ENCODE measurements at regions not wholly inside any gene's neighbourhood (a gene's known extent, or its start where the extent isn't known, plus 50 kb on each side); places are given as distances from the start of the nearest gene placed in this dataset.

GRCh38 chr11:24324211-24324610 is 172.6 kb upstream of the LUZP2 start:
- no peaks in the 10 kb centered on the region for H3K9me3 ChIP-seq (ENCODE audit: control insufficient read depth in 2 of 2, insufficient read depth in 1 of 2, low read length in 1 of 2)
- H3K27ac ChIP-seq (ENCODE audit: low read depth in 1 of 2, low read length in 1 of 2) = no peak overlapping the region
- no peak overlapping the region for H3K4me3 ChIP-seq (ENCODE audit: low read length in 2 of 2)
- H3K4me1 ChIP-seq (ENCODE audit: control insufficient read depth in 2 of 2, insufficient read depth in 2 of 2, low read length in 2 of 2) = no peaks in the 10 kb centered on the region
- no peaks in the 10 kb centered on the region for H3K36me3 ChIP-seq (ENCODE audit: control insufficient read depth in 2 of 2, insufficient read depth in 2 of 2, low read length in 1 of 2)
- H3K27me3 ChIP-seq (ENCODE audit: control insufficient read depth in 2 of 2, insufficient read depth in 1 of 2, low read length in 1 of 2) = no peaks in the 10 kb centered on the region
- DNase-seq (ENCODE audit: low read depth in 6 of 9, low spot score in 9 of 9) = no peak

DNA sequence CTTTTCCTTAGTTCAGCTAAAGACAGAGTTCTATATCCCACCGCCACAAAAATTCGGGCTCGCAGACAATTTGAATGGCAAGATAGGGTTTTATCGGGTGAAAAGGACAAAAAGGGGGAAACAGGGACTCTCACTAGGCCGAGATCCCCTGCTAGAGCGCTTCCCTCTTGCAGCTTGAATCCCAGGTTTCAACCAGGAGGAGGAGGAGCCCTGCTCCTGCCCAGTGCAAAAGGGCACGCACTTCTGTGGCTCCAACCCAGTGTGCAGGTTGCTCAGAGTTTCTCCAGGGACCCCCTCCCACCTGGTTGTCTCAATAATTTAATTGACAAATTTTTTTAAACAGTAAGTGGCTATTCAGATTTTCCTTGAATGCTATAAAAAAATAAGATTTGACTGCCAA is 152.6 kb upstream of the LUZP2 start:
- no peaks in the 10 kb centered on the region for H3K27me3 ChIP-seq (ENCODE audit: control insufficient read depth in 2 of 2, insufficient read depth in 1 of 2, low read length in 1 of 2)
- H3K4me1 ChIP-seq (ENCODE audit: control insufficient read depth in 2 of 2, insufficient read depth in 2 of 2, low read length in 2 of 2) = no peaks in the 10 kb centered on the region
- H3K27ac ChIP-seq (ENCODE audit: low read depth in 1 of 2, low read length in 1 of 2) = no peak overlapping the region
- no peak overlapping the region for H3K4me3 ChIP-seq (ENCODE audit: low read length in 2 of 2)
- no peaks in the 10 kb centered on the region for H3K36me3 ChIP-seq (ENCODE audit: control insufficient read depth in 2 of 2, insufficient read depth in 2 of 2, low read length in 1 of 2)
- no peak for DNase-seq (ENCODE audit: low read depth in 6 of 9, low spot score in 9 of 9)
- 79% methylated on average over 7 of the region's 7 CpGs for WGBS
- no peaks in the 10 kb centered on the region for H3K9me3 ChIP-seq (ENCODE audit: control insufficient read depth in 2 of 2, insufficient read depth in 1 of 2, low read length in 1 of 2)

- no peaks in the 10 kb centered on the region for H3K9me3 ChIP-seq (ENCODE audit: control insufficient read depth in 2 of 2, insufficient read depth in 1 of 2, low read length in 1 of 2)
- H3K36me3 ChIP-seq (ENCODE audit: control insufficient read depth in 2 of 2, insufficient read depth in 2 of 2, low read length in 1 of 2) = no peaks in the 10 kb centered on the region
- no peaks in the 10 kb centered on the region for H3K27me3 ChIP-seq (ENCODE audit: control insufficient read depth in 2 of 2, insufficient read depth in 1 of 2, low read length in 1 of 2)
- H3K4me1 ChIP-seq (ENCODE audit: control insufficient read depth in 2 of 2, insufficient read depth in 2 of 2, low read length in 2 of 2) = no peaks in the 10 kb centered on the region
- no peak for DNase-seq (ENCODE audit: low read depth in 6 of 9, low spot score in 9 of 9)
- no peak overlapping the region for H3K4me3 ChIP-seq (ENCODE audit: low read length in 2 of 2)
- H3K27ac ChIP-seq (ENCODE audit: low read depth in 1 of 2, low read length in 1 of 2) = no peak overlapping the region
Measured at GRCh38 chr11:24348908-24349307, 147.9 kb upstream of the LUZP2 start.

DNA sequence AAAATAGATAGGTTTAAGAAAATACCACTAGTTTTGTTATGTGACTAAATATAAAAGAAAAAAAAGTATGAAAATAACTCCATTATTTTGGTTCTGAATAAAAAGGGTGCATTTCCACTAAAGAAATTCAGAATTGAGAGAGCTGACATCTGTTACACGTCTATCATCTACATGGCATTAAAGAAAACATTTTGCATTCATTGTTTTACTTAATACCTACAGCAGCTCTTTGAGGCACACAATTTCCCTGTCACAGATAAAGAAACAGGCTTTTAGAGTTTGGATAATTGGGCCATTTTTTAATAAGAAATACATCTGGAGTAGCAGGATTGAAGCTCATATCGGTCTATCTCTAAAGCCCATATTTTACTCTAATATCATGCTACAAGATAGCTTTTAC is 145.7 kb upstream of the LUZP2 start:
- H3K27me3 ChIP-seq (ENCODE audit: control insufficient read depth in 2 of 2, insufficient read depth in 1 of 2, low read length in 1 of 2) = no peaks in the 10 kb centered on the region
- 94% methylated on average over 2 of the region's 2 CpGs for WGBS
- peaks cover 0 to 3% of the 10 kb centered on the region in 2 donors for H3K9me3 ChIP-seq (ENCODE audit: control insufficient read depth in 2 of 2, insufficient read depth in 1 of 2, low read length in 1 of 2)
- no peaks in the 10 kb centered on the region for H3K36me3 ChIP-seq (ENCODE audit: control insufficient read depth in 2 of 2, insufficient read depth in 2 of 2, low read length in 1 of 2)
- H3K27ac ChIP-seq (ENCODE audit: low read depth in 1 of 2, low read length in 1 of 2) = no peak overlapping the region
- H3K4me3 ChIP-seq (ENCODE audit: low read length in 2 of 2) = no peak overlapping the region
- DNase-seq (ENCODE audit: low read depth in 6 of 9, low spot score in 9 of 9) = no peak
- H3K4me1 ChIP-seq (ENCODE audit: control insufficient read depth in 2 of 2, insufficient read depth in 2 of 2, low read length in 2 of 2) = no peaks in the 10 kb centered on the region

DNA sequence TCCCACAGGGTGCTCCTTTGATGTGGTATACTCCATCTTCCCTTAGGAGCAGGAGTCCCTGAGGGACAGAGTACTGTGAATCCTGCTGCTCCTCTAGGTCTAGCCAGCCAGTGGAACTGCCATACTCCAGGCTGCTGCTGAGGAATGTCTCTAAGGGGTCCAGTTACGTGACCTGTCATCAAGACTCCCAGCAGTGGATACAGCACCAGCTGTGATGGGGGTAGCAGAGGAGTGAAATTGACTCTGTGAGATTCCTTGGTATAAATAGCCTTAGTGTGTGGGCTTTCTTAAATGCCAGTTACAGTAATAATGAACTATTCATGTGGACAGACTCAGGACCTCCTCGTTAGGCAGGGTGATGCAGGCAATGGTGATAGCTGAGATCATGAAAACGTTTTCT is 140.4 kb upstream of the LUZP2 start:
- no peaks in the 10 kb centered on the region for H3K4me1 ChIP-seq (ENCODE audit: control insufficient read depth in 2 of 2, insufficient read depth in 2 of 2, low read length in 2 of 2)
- no peak for DNase-seq (ENCODE audit: low read depth in 6 of 9, low spot score in 9 of 9)
- peaks cover 0 to 3% of the 10 kb centered on the region in 2 donors for H3K9me3 ChIP-seq (ENCODE audit: control insufficient read depth in 2 of 2, insufficient read depth in 1 of 2, low read length in 1 of 2)
- WGBS = 85% methylated on average over 3 of the region's 3 CpGs
- H3K27me3 ChIP-seq (ENCODE audit: control insufficient read depth in 2 of 2, insufficient read depth in 1 of 2, low read length in 1 of 2) = no peaks in the 10 kb centered on the region
- no peak overlapping the region for H3K27ac ChIP-seq (ENCODE audit: low read depth in 1 of 2, low read length in 1 of 2)
- H3K36me3 ChIP-seq (ENCODE audit: control insufficient read depth in 2 of 2, insufficient read depth in 2 of 2, low read length in 1 of 2) = no peaks in the 10 kb centered on the region
- no peak overlapping the region for H3K4me3 ChIP-seq (ENCODE audit: low read length in 2 of 2)

- WGBS = 15% methylated on average over 8 of the region's 8 CpGs
- Histone ChIP-seq H3K27ac (ENCODE audit: low read depth in 1 of 2, low read length in 1 of 2) (no peak overlapping the region), H3K9me3 (ENCODE audit: control insufficient read depth in 2 of 2, insufficient read depth in 1 of 2, low read length in 1 of 2) (peaks cover 0 to 3% of the 10 kb centered on the region in 2 donors), H3K36me3 (ENCODE audit: control insufficient read depth in 2 of 2, insufficient read depth in 2 of 2, low read length in 1 of 2) (no peaks in the 10 kb centered on the region), H3K4me3 (ENCODE audit: low read length in 2 of 2) (no peak overlapping the region), H3K27me3 (ENCODE audit: control insufficient read depth in 2 of 2, insufficient read depth in 1 of 2, low read length in 1 of 2) (no peaks in the 10 kb centered on the region), H3K4me1 (ENCODE audit: control insufficient read depth in 2 of 2, insufficient read depth in 2 of 2, low read length in 2 of 2) (no peaks in the 10 kb centered on the region)
- DNase-seq (ENCODE audit: low read depth in 6 of 9, low spot score in 9 of 9) = no peak
Measured at GRCh38 chr11:24357620-24358410, 139.0 kb upstream of the LUZP2 start.

DNA sequence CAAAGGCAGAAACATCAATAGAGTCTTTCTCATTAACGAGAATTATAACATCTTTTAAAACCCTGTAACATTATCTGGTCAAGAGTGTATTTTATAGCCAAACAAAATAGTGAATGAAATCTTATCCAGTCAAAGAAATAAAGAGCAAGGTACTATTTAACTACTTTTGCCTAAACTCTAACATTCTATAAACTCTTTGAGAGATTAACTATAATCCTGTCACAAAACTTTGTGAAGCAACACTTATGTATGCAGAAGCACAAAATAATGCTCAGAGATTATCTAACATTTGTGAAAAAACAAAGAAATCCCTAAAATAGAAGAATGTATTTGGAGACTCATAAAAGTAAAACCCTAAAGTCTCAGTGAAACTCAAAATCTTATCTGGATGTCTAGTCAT is 124.4 kb upstream of the LUZP2 start:
- Histone ChIP-seq H3K4me1 (ENCODE audit: control insufficient read depth in 2 of 2, insufficient read depth in 2 of 2, low read length in 2 of 2) (no peaks in the 10 kb centered on the region), H3K27me3 (ENCODE audit: control insufficient read depth in 2 of 2, insufficient read depth in 1 of 2, low read length in 1 of 2) (no peaks in the 10 kb centered on the region), H3K9me3 (ENCODE audit: control insufficient read depth in 2 of 2, insufficient read depth in 1 of 2, low read length in 1 of 2) (no peaks in the 10 kb centered on the region), H3K4me3 (ENCODE audit: low read length in 2 of 2) (no peak overlapping the region), H3K27ac (ENCODE audit: low read depth in 1 of 2, low read length in 1 of 2) (no peak overlapping the region), H3K36me3 (ENCODE audit: control insufficient read depth in 2 of 2, insufficient read depth in 2 of 2, low read length in 1 of 2) (no peaks in the 10 kb centered on the region)
- 87% methylated on average over 1 of the region's 1 CpG for WGBS
- no peak for DNase-seq (ENCODE audit: low read depth in 6 of 9, low spot score in 9 of 9)

- Histone ChIP-seq H3K36me3 (ENCODE audit: control insufficient read depth in 2 of 2, insufficient read depth in 2 of 2, low read length in 1 of 2) (no peaks in the 10 kb centered on the region), H3K4me1 (ENCODE audit: control insufficient read depth in 2 of 2, insufficient read depth in 2 of 2, low read length in 2 of 2) (no peaks in the 10 kb centered on the region), H3K27ac (ENCODE audit: low read depth in 1 of 2, low read length in 1 of 2) (no peak overlapping the region), H3K4me3 (ENCODE audit: low read length in 2 of 2) (no peak overlapping the region), H3K9me3 (ENCODE audit: control insufficient read depth in 2 of 2, insufficient read depth in 1 of 2, low read length in 1 of 2) (no peaks in the 10 kb centered on the region), H3K27me3 (ENCODE audit: control insufficient read depth in 2 of 2, insufficient read depth in 1 of 2, low read length in 1 of 2) (no peaks in the 10 kb centered on the region)
- no peak for DNase-seq (ENCODE audit: low read depth in 6 of 9, low spot score in 9 of 9)
- 92% methylated on average over 1 of the region's 1 CpG for WGBS
Measured at GRCh38 chr11:24373516-24373915, 123.3 kb upstream of the LUZP2 start.

DNA sequence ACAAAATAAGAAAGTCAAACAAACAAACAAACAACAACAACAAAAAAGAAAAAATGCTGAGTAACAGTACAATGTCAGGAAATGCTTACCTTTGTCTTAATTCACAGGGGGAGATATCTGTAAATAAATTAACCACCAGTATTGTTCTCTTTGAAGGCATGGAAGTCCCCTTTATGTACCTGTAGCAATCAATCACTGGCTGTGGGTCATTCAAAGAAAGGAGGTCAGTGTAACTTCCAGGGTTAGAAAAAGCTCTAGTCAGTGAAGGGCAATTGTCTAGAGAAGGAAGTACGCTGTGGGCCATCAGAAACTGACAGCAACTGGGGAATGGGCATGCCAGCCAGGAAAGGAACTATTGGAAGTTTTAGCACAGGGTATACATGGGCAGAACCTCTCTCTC is 121.5 kb upstream of the LUZP2 start:
- no peak for DNase-seq (ENCODE audit: low read depth in 6 of 9, low spot score in 9 of 9)
- H3K9me3 ChIP-seq (ENCODE audit: control insufficient read depth in 2 of 2, insufficient read depth in 1 of 2, low read length in 1 of 2) = no peaks in the 10 kb centered on the region
- no peaks in the 10 kb centered on the region for H3K36me3 ChIP-seq (ENCODE audit: control insufficient read depth in 2 of 2, insufficient read depth in 2 of 2, low read length in 1 of 2)
- no peak overlapping the region for H3K4me3 ChIP-seq (ENCODE audit: low read length in 2 of 2)
- H3K4me1 ChIP-seq (ENCODE audit: control insufficient read depth in 2 of 2, insufficient read depth in 2 of 2, low read length in 2 of 2) = no peaks in the 10 kb centered on the region
- no peak overlapping the region for H3K27ac ChIP-seq (ENCODE audit: low read depth in 1 of 2, low read length in 1 of 2)
- WGBS = 98% methylated on average over 1 of the region's 1 CpG
- no peaks in the 10 kb centered on the region for H3K27me3 ChIP-seq (ENCODE audit: control insufficient read depth in 2 of 2, insufficient read depth in 1 of 2, low read length in 1 of 2)

Data from thymus (tissue), 11 donors.